SK-N-SH treated with all-trans-retinoic acid at 6 μM for 48 hours (cell line): ENCODE measurements at regions not wholly inside any gene's neighbourhood (a gene's known extent, or its start where the extent isn't known, plus 50 kb on each side); places are given as distances from the start of the nearest gene placed in this dataset.

ENCODE experiments used
- ATAC-seq: fragments of 200-7000 bp; cut with Tn5 transposase; 3 replicates; pipeline ENCODE4 v1.9.1; 2020; ENCODE audit warnings: mild to moderate bottlenecking, moderate library complexity
- ARNTL ChIP-seq: fragments of 450-650 bp; formaldehyde crosslinking; IDR thresholded peaks from 2 replicates; pipeline ENCODE4 v1.5.0; 2020; ENCODE audit warnings: low read depth, mild to moderate bottlenecking, moderate library complexity, borderline replicate concordance
- BACH2 ChIP-seq: fragments of 250-450 bp; sonication (Bioruptor Pico); IDR thresholded peaks from 2 replicates; pipeline ENCODE4 v1.9.0; 2021; ENCODE audit warnings: mild to moderate bottlenecking, borderline replicate concordance
- CSDC2 ChIP-seq: fragments of 250-450 bp; sonication (Bioruptor Pico); IDR thresholded peaks from 2 replicates; pipeline ENCODE4 v1.5.0; 2020; ENCODE audit warnings: mild to moderate bottlenecking, moderate library complexity
- CSRNP3 ChIP-seq: fragments of 250-450 bp; sonication (Bioruptor Pico); IDR thresholded peaks from 2 replicates; pipeline ENCODE4 v1.5.1; 2021; ENCODE audit warnings: mild to moderate bottlenecking, moderate library complexity
- ESRRG ChIP-seq: fragments of 250-450 bp; sonication (Bioruptor Pico); IDR thresholded peaks from 2 replicates; pipeline ENCODE4 v1.6.1; 2021; ENCODE audit warnings: mild to moderate bottlenecking
- GLIS3 ChIP-seq: fragments of 250-450 bp; sonication (Bioruptor Pico); IDR thresholded peaks from 2 replicates; pipeline ENCODE4 v1.5.0; 2020; ENCODE audit warnings: mild to moderate bottlenecking, moderate library complexity
- ISL1 ChIP-seq: fragments of 250-450 bp; sonication (Bioruptor Pico); IDR thresholded peaks from 2 replicates; pipeline ENCODE4 v2.1.2; 2022; ENCODE audit warnings: mild to moderate bottlenecking, moderate library complexity
- OSR1 ChIP-seq: fragments of 250-450 bp; sonication (Bioruptor Pico); IDR thresholded peaks from 2 replicates; pipeline ENCODE4 v1.8.0; 2022; ENCODE audit warnings: moderate library complexity, mild to moderate bottlenecking, inconsistent platforms
- PATZ1 ChIP-seq: fragments of 250-450 bp; sonication (Bioruptor Pico); IDR thresholded peaks from 2 replicates; pipeline ENCODE4 v1.8.0; 2020; ENCODE audit warnings: mild to moderate bottlenecking, moderate library complexity, borderline replicate concordance
- POU6F1 ChIP-seq: fragments of 250-450 bp; sonication (Bioruptor Pico); IDR thresholded peaks from 2 replicates; pipeline ENCODE4 v1.8.0; 2021; ENCODE audit warnings: low read depth, mild to moderate bottlenecking, moderate library complexity, borderline replicate concordance
- RARB ChIP-seq: fragments of 250-450 bp; sonication (Bioruptor Pico); IDR thresholded peaks from 2 replicates; pipeline ENCODE4 v1.8.0; 2021; ENCODE audit warnings: mild to moderate bottlenecking, moderate library complexity
- SNAI2 ChIP-seq: fragments of 250-450 bp; sonication (Bioruptor Pico); IDR thresholded peaks from 2 replicates; pipeline ENCODE4 v1.5.0; 2020; ENCODE audit warnings: mild to moderate bottlenecking, moderate library complexity
- TCF4 ChIP-seq: fragments of 250-450 bp; sonication (Bioruptor Pico); IDR thresholded peaks from 2 replicates; pipeline ENCODE4 v1.8.0; 2021; ENCODE audit warnings: mild to moderate bottlenecking, moderate library complexity, borderline replicate concordance
- TOX ChIP-seq: fragments of 250-450 bp; sonication (Bioruptor Pico); IDR thresholded peaks from 2 replicates; pipeline ENCODE4 v1.8.0; 2021; ENCODE audit warnings: mild to moderate bottlenecking, moderate library complexity, borderline replicate concordance
- ZC3H10 ChIP-seq: fragments of 250-450 bp; sonication (Bioruptor Pico); IDR thresholded peaks from 2 replicates; pipeline ENCODE4 v1.5.1; 2021; ENCODE audit warnings: mild to moderate bottlenecking, moderate library complexity
- ZFP3 ChIP-seq: fragments of 250-450 bp; sonication (Bioruptor Pico); IDR thresholded peaks from 2 replicates; pipeline ENCODE4 v1.5.0; 2020; ENCODE audit warnings: mild to moderate bottlenecking, moderate library complexity
- ZFP30 ChIP-seq: fragments of 450-650 bp; formaldehyde crosslinking; IDR thresholded peaks from 2 replicates; pipeline ENCODE4 v1.5.0; 2022; ENCODE audit warnings: mild to moderate bottlenecking, moderate library complexity
- ZNF565 ChIP-seq: fragments of 450-650 bp; formaldehyde crosslinking; conservative IDR thresholded peaks from 2 replicates; pipeline ENCODE4 v1.5.0; 2020; ENCODE audit warnings: low read depth, mild to moderate bottlenecking, moderate library complexity
- ZNF70 ChIP-seq: fragments of 450-650 bp; formaldehyde crosslinking; IDR thresholded peaks from 2 replicates; pipeline ENCODE4 v1.5.0; 2020; ENCODE audit warnings: mild to moderate bottlenecking, moderate library complexity
- ZNF8 ChIP-seq: fragments of 450-650 bp; formaldehyde crosslinking; IDR thresholded peaks from 2 replicates; pipeline ENCODE4 v1.5.0; 2020; ENCODE audit warnings: mild to moderate bottlenecking, moderate library complexity

GRCh38 chr6:80940976-80941375, 811.5 kb downstream of the TENT5A start:
- ATAC-seq: no peak
- no peak for TF ChIP-seq ZNF565 (CRISPR knock-in tag)
- TF ChIP-seq ZFP30 (CRISPR knock-in tag): no peak
- TF ChIP-seq ZNF8: no peak
- no peak for TF ChIP-seq ISL1 (CRISPR knock-in tag)

DNA sequence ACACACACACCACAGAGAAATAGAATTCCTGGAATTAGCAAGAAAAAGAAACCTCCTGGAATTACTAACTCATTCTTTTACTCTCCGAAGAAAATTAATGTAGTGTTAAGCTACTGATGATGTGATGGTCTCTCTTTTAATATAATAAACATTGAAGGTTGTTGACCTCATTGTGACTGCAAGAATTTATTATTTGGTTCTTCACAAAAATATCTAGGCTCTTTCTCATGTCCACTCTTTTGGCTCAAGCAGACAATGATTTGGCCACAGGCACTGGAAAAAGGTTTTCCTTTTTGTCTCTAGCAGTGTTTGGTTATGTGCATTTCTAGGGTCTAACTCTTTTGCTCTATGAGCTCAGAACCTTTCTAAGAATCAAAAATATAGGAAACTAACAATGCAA, 811.9 kb downstream of the TENT5A start:
- 0 out of 2 replicates have a peak, but pooled peaks have one; percentile 3 for TF ChIP-seq TOX
- no peak for TF ChIP-seq RARB (CRISPR knock-in tag)
- peak; percentile 55; the same call in 2 of the 3 replicates for ATAC-seq

DNA sequence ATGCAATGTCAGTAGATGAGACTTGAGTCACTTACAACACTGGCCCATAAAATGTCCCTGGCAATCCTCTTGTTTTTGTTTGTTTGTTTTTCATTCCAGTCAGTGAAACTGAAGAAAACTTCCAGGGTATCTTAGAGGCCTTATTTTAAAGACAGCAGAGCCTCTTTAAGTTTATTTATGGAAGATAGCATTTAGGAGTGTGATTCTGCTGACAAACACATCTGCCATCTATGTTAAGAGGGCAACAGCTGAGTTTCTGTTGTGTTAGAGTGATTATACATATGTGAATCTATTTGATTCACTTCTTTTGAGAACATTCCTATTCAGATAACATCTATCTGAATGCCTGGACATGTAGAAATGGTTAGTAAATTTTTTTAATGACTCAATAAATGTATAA, 812.6 kb downstream of the TENT5A start:
- TF ChIP-seq ZNF8: no peak
- no peak for TF ChIP-seq ARNTL (CRISPR knock-in tag)
- no peak for TF ChIP-seq CSRNP3
- TF ChIP-seq GLIS3: no peak
- TF ChIP-seq PATZ1 (CRISPR knock-in tag): no peak
- TF ChIP-seq TCF4 (CRISPR knock-in tag): no peak
- TF ChIP-seq ZC3H10: no peak
- no peak for ATAC-seq

DNA sequence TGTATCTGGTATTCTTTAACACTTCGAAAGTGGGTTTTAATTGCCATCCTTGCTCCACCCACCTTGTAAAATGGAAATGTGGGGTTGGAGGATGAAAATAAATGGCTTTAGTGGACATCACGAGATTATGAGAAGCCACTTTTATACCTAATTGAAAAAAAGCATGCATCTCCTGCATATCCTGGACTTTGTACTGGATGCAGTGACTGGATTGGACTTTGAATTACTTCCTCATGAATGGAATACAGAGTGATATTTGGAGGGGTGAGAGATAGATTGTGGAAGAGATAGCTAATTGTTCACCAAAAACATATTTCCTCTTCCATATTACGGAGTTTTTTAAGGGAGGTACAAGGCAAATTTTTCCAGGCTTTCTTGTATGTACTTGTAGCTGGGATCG, 813.0 kb downstream of the TENT5A start:
- TF ChIP-seq ZNF70 (CRISPR knock-in tag): no peak
- TF ChIP-seq CSRNP3: no peak
- no peak for TF ChIP-seq RARB (CRISPR knock-in tag)
- TF ChIP-seq ZC3H10: no peak
- no peak for TF ChIP-seq CSDC2
- TF ChIP-seq ESRRG (CRISPR knock-in tag): no peak
- ATAC-seq: no peak

DNA sequence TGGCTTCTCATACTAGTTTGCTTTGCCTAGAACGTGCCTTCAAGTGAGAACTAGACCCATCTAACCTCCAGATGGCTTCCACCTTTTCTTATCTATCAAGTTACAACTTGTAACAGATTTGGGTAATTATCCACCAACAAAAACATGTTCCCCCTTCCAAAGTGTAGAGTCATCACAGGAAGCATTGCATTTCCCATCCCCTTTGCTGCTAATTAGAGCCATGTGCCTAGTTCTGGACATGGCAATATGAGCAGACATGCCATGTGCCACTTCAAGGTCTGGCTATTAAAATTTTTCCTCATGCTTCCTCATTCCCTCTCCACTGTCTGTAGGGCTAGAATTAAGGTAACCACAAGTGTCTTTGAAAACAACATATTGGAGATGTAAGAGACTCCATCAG, 814.4 kb downstream of the TENT5A start:
- no peak for ATAC-seq
- TF ChIP-seq RARB (CRISPR knock-in tag) (no peak), GLIS3 (no peak)

DNA sequence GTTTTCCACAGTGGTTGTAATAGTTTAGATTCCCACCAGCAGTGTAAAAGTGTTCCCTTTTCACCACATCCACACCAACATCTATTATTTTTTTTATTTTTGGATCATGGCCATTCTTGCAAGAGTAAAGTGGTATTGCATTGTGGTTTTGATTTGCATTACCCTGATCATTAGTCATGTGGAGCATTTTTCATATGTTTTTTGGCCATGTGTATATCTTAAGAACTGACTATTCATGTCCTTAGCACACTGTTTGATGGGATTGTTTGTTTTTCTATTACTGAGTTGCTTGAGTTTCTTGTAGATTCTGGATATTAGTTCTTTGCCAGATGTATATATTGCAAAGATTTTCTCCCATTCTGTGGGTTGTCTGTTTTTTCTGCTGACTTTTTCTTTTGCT, 820.1 kb downstream of the TENT5A start:
- no peak for TF ChIP-seq ZNF70 (CRISPR knock-in tag)
- TF ChIP-seq SNAI2 (CRISPR knock-in tag): no peak
- TF ChIP-seq GLIS3: no peak
- TF ChIP-seq RARB (CRISPR knock-in tag): no peak
- TF ChIP-seq CSDC2: no peak
- TF ChIP-seq BACH2 (CRISPR knock-in tag): no peak
- TF ChIP-seq PATZ1 (CRISPR knock-in tag): no peak
- no peak for TF ChIP-seq OSR1 (CRISPR knock-in tag)
- TF ChIP-seq POU6F1 (CRISPR knock-in tag): no peak
- TF ChIP-seq TCF4 (CRISPR knock-in tag): no peak
- TF ChIP-seq CSRNP3: no peak
- no peak for TF ChIP-seq ZC3H10
- no peak for TF ChIP-seq ZFP3 (CRISPR knock-in tag)
- TF ChIP-seq ZNF565 (CRISPR knock-in tag): no peak
- no peak for TF ChIP-seq ARNTL (CRISPR knock-in tag)
- TF ChIP-seq, all 23 proteins: peak for 0
- no peak for ATAC-seq
